Omental fat pad (tissue), 3 donors: ENCODE measurements at regions not wholly inside any gene's neighbourhood (a gene's known extent, or its start where the extent isn't known, plus 50 kb on each side); places are given as distances from the start of the nearest gene placed in this dataset.

ENCODE experiments used
- ATAC-seq: fragments of 150-250 bp; one replicate; pipeline ENCODE4 v1.9.1; 2016; ENCODE audit warnings: mild to moderate bottlenecking, moderate library complexity; ENCODE audit not compliant: low FRiP score
- DNase-seq: peaks from one replicate; pipeline ENCODE4 v3.0.0-alpha.2; 2019; ENCODE audit warnings: low spot score
- TF ChIP-seq, protein P1 (sequence below), 3 donors: fragments of 450-650 bp; IDR thresholded peaks; one replicate each; pipeline ENCODE4 v1.5.1; 2016 to 2017; ENCODE audit warnings: antibody characterized with exemption in 3 of 3, mild to moderate bottlenecking in 3 of 3, moderate library complexity in 2 of 3

DNA sequence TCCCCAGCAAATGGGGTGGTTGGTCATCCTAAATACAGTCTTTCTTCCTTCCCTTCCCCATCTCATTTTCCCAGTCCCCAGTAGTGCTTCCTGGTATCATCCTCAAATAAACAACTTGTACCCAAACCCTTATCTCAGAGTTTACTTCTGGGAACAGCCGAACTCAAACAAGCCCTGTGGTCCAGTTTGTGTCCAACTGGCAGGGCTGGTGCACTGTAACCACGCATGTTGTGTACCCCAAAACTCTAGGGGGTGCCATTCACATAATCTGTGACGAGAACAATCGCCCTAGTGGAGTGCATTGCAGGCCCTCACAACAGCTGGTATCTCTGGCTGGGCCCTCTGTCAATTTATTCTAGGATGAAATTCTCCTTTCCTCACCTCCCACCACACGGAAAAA lies 366.2 kb downstream of the TNS1 start:
- DNase-seq: no peak
- TF ChIP-seq, protein P1, sequence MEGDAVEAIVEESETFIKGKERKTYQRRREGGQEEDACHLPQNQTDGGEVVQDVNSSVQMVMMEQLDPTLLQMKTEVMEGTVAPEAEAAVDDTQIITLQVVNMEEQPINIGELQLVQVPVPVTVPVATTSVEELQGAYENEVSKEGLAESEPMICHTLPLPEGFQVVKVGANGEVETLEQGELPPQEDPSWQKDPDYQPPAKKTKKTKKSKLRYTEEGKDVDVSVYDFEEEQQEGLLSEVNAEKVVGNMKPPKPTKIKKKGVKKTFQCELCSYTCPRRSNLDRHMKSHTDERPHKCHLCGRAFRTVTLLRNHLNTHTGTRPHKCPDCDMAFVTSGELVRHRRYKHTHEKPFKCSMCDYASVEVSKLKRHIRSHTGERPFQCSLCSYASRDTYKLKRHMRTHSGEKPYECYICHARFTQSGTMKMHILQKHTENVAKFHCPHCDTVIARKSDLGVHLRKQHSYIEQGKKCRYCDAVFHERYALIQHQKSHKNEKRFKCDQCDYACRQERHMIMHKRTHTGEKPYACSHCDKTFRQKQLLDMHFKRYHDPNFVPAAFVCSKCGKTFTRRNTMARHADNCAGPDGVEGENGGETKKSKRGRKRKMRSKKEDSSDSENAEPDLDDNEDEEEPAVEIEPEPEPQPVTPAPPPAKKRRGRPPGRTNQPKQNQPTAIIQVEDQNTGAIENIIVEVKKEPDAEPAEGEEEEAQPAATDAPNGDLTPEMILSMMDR (IDR thresholded peaks at IDR 0.05): no peak
- no peak for ATAC-seq

DNA sequence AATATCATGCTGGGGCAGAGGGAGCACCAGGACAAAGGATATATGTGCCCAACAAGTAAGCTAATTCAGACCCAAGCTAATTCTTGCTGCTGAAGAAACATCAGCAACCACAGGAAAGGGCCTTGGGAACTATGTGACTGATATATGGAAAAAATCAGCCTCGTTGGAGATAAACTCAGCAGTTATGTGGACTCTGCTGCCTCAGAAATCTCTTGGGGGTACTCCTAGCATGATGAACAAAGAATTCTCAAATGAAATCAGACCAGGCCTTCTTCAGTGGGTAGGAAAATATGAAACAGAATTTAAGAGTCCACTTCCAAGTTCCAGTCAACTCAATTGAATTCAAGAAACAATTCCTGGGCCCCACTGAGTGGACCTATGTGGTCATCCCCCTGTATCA lies 367.9 kb downstream of the TNS1 start:
- ATAC-seq: no peak
- TF ChIP-seq, protein P1 (IDR thresholded peaks at IDR 0.05): no peak
- DNase-seq: no peak

- TF ChIP-seq, protein P1 (IDR thresholded peaks at IDR 0.05): no peak
- ATAC-seq (no peak), DNase-seq (no peak)
Measured at GRCh38 chr2:217632043-217632442, 370.8 kb downstream of the TNS1 start.

DNA sequence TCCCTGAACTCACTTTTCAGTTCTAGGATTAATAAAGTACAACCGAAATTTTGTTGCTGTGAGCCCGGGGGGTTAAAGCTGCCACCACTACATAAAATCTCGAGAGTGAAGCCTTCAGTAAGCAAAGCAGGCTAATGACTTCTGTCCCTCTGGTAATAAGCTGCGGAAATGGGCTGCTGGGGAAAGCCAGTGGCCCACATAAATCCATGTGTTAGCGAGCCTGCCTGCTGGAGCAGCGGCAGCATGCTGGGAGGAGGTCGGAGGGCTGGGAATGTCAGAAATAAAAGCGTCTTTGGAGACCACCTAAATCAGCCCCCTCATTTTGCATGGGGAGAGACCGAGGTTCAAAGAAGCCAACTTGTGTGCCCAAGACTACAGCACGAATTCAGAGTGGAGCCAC lies 371.7 kb downstream of the TNS1 start:
- DNase-seq (no peak), ATAC-seq (no peak)
- TF ChIP-seq, protein P1 (IDR thresholded peaks at IDR 0.05): no peak

DNA sequence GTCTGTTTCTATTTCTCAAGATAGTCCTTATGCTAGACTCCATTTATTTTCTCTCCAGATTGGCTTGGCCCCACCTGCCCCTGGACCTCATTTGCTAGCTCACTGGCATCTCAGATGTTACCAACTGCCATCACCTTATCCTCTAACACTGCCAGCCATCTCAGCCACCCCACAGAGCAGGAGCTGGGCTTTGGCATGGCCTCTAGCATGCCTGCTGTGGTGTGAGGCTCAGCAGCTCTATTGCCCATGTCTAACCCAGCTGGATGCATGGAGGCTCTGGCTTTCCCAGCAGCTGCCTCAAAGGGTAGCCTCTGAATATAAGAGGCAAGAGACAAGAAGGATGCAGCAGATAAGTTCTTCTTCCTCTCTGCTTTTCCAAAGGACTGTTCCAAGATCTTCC lies 373.4 kb downstream of the TNS1 start:
- TF ChIP-seq, protein P1 (IDR thresholded peaks at IDR 0.05): no peak
- no peak for DNase-seq

GRCh38 chr2:217628061-217628460 lies 374.7 kb downstream of the TNS1 start:
- TF ChIP-seq, protein P1 (IDR thresholded peaks at IDR 0.05): no peak
- no peak for DNase-seq
- ATAC-seq: no peak

More for the DNA sequence above, 373.4 kb downstream of the TNS1 start:
- no peak for ATAC-seq

- ATAC-seq (no peak), DNase-seq (no peak)
- TF ChIP-seq, protein P1 (IDR thresholded peaks at IDR 0.05): no peak
Measured at GRCh38 chr2:217626926-217627325, 375.9 kb downstream of the TNS1 start.
